KMS-11 (cell line): ENCODE measurements at regions not wholly inside any gene's neighbourhood (a gene's known extent, or its start where the extent isn't known, plus 50 kb on each side); places are given as distances from the start of the nearest gene placed in this dataset.

Source experiments
- H2AFZ ChIP-seq: fragments of 200-600 bp; sonication (generic); 2 replicates; pipeline ENCODE4 v1.6.1; 2016; ENCODE audit warnings: antibody characterized with exemption, mixed run types, low read depth
- H3K27ac ChIP-seq: fragments of 200-600 bp; sonication (generic); 2 replicates; pipeline ENCODE4 v1.6.1; 2016; ENCODE audit warnings: mild to moderate bottlenecking, mixed run types
- H3K27me3 ChIP-seq: fragments of 200-600 bp; sonication (generic); 2 replicates; pipeline ENCODE4 v1.6.1; 2017; ENCODE audit warnings: mild to moderate bottlenecking, low read depth, mixed run types, moderate library complexity; ENCODE audit not compliant: insufficient read depth
- H3K36me3 ChIP-seq: fragments of 200-600 bp; sonication (generic); 2 replicates; pipeline ENCODE4 v1.6.1; 2017; ENCODE audit warnings: mild to moderate bottlenecking, mixed run types; ENCODE audit not compliant: insufficient read depth
- H3K4me1 ChIP-seq: fragments of 200-600 bp; sonication (generic); 2 replicates; pipeline ENCODE4 v1.6.1; 2016; ENCODE audit warnings: mild to moderate bottlenecking, low read depth, mixed run types; ENCODE audit not compliant: poor library complexity, severe bottlenecking
- H3K4me2 ChIP-seq: fragments of 200-600 bp; sonication (generic); 2 replicates; pipeline ENCODE4 v1.7.0; 2016; ENCODE audit warnings: mild to moderate bottlenecking, mixed run types
- H3K4me3 ChIP-seq: fragments of 200-600 bp; sonication (generic); IDR thresholded peaks from 2 replicates; pipeline ENCODE4 v1.6.1; 2017; ENCODE audit warnings: low read depth, low read length, mixed read lengths; ENCODE audit not compliant: insufficient read depth
- H3K79me2 ChIP-seq: fragments of 200-600 bp; sonication (generic); 2 replicates; pipeline ENCODE4 v1.6.1; 2016; ENCODE audit warnings: low read depth, mixed run types; ENCODE audit not compliant: insufficient read depth
- H3K9ac ChIP-seq: fragments of 200-600 bp; sonication (generic); 2 replicates; pipeline ENCODE4 v1.6.1; 2016; ENCODE audit warnings: mild to moderate bottlenecking, mixed run types
- H4K20me1 ChIP-seq: fragments of 200-600 bp; sonication (generic); 2 replicates; pipeline ENCODE4 v1.6.1; 2016; ENCODE audit warnings: mild to moderate bottlenecking, mixed run types; ENCODE audit not compliant: insufficient read depth
- TF ChIP-seq, protein P1 (sequence below): fragments of 200-600 bp; sonication (generic); conservative IDR thresholded peaks from 2 replicates; pipeline ENCODE4 v1.6.1; 2017; ENCODE audit warnings: low read depth, mild to moderate bottlenecking, antibody characterized with exemption, low read length, moderate library complexity, mixed read lengths

DNA sequence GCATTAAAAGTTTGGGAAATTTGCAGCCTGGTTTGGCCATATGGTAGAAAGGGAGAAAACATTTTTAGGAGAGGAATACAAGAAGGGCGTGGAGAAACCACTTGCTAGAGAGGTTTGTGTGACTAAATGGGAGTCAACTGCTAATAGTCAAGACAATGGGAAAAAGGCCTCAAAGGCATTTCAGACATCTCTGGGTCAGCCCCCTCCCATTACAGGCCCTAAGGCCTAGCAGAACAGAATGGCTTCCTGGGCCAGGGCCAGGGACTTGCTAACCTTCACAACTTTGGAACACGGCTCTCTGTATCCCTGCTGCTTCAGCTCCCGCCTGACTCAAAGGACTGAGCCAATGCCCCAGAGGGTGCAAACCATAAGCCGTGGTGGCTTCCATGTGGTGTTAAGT lies 752.3 kb upstream of the ADAMTS5 start:
- Histone ChIP-seq H3K9ac (no peak overlapping the region), H3K27me3 (no peaks in the 10 kb centered on the region), H3K79me2 (no peaks in the 10 kb centered on the region), H3K4me3 (no peak overlapping the region), H4K20me1 (no peaks in the 10 kb centered on the region), H3K4me1 (no peaks in the 10 kb centered on the region), H2AFZ (no peak overlapping the region), H3K4me2 (no peak overlapping the region), H3K27ac (no peak overlapping the region), H3K36me3 (no peaks in the 10 kb centered on the region)
- TF ChIP-seq, protein P1, sequence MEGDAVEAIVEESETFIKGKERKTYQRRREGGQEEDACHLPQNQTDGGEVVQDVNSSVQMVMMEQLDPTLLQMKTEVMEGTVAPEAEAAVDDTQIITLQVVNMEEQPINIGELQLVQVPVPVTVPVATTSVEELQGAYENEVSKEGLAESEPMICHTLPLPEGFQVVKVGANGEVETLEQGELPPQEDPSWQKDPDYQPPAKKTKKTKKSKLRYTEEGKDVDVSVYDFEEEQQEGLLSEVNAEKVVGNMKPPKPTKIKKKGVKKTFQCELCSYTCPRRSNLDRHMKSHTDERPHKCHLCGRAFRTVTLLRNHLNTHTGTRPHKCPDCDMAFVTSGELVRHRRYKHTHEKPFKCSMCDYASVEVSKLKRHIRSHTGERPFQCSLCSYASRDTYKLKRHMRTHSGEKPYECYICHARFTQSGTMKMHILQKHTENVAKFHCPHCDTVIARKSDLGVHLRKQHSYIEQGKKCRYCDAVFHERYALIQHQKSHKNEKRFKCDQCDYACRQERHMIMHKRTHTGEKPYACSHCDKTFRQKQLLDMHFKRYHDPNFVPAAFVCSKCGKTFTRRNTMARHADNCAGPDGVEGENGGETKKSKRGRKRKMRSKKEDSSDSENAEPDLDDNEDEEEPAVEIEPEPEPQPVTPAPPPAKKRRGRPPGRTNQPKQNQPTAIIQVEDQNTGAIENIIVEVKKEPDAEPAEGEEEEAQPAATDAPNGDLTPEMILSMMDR: no peak

DNA sequence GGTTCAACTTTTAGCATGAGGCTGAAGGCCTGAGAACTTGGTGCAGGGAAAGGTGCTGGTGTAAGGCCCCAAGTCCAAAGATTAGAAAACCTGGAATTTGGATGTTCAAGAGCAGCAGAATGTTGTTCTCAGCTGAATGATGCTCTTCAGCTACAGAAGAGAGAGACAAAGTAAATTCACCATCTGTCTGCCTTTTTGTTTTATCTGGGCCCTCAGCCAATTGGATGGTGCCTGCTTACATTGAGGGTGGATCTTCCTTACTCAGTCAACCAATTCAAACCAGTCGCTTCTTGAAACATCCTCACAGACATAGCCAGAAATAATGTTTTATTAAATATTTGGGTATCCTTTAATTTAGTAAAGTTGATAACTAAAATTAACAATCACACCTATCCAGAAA lies 748.2 kb upstream of the ADAMTS5 start:
- H3K4me3 ChIP-seq: no peak overlapping the region
- H3K36me3 ChIP-seq: no peaks in the 10 kb centered on the region
- no peaks in the 10 kb centered on the region for H3K79me2 ChIP-seq
- TF ChIP-seq, protein P1: no peak
- no peak overlapping the region for H3K9ac ChIP-seq
- H3K4me1 ChIP-seq: no peaks in the 10 kb centered on the region
- no peaks in the 10 kb centered on the region for H4K20me1 ChIP-seq
- no peak overlapping the region for H3K27ac ChIP-seq
- no peak overlapping the region for H3K4me2 ChIP-seq
- H2AFZ ChIP-seq: no peak overlapping the region
- H3K27me3 ChIP-seq: no peaks in the 10 kb centered on the region

- H4K20me1 ChIP-seq: no peaks in the 10 kb centered on the region
- no peak overlapping the region for H3K4me2 ChIP-seq
- no peaks in the 10 kb centered on the region for H3K4me1 ChIP-seq
- H3K27ac ChIP-seq: no peak overlapping the region
- no peak overlapping the region for H3K9ac ChIP-seq
- H3K36me3 ChIP-seq: no peaks in the 10 kb centered on the region
- TF ChIP-seq, protein P1: no peak
- no peak overlapping the region for H2AFZ ChIP-seq
- H3K79me2 ChIP-seq: no peaks in the 10 kb centered on the region
- no peaks in the 10 kb centered on the region for H3K27me3 ChIP-seq
- no peak overlapping the region for H3K4me3 ChIP-seq
Measured at GRCh38 chr21:27713154-27714109, 746.5 kb upstream of the ADAMTS5 start.

- Histone ChIP-seq H2AFZ (no peak overlapping the region), H3K36me3 (no peaks in the 10 kb centered on the region), H3K9ac (no peak overlapping the region), H3K79me2 (no peaks in the 10 kb centered on the region), H3K4me2 (no peak overlapping the region), H3K27me3 (no peaks in the 10 kb centered on the region), H3K4me3 (no peak overlapping the region), H3K27ac (no peak overlapping the region), H3K4me1 (no peaks in the 10 kb centered on the region), H4K20me1 (no peaks in the 10 kb centered on the region)
- TF ChIP-seq, protein P1: no peak
Measured at GRCh38 chr21:27704567-27705166, 737.8 kb upstream of the ADAMTS5 start.
